ENCODE measurements at regions not wholly inside any gene's neighbourhood (a gene's known extent, or its start where the extent isn't known, plus 50 kb on each side); places are given as distances from the start of the nearest gene placed in this dataset.

DNA sequence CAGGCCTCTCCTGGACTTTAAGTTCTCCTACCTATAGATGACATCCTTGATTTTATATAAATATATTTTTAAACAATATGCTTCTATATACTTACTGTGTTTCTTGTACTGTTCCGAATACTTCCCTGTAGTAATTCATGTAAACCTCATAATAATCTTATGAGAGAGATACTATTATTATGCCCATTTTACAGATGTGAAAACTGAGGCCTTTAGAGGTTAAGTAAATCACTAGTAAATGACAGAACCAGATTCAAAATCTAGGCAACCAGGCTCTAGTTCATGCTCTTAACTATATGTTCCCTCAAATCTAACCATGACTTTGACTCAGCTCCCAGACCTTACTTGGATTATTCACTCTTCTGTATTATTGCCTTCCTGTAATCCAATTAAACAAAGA, 243.0 kb upstream of the NR4A3 start:
- H3K4me3 ChIP-seq = no peak overlapping the region
- no peak for DNase-seq (ENCODE audit: low read depth in 1 of 2, low spot score in 1 of 2)
- no peaks in the 10 kb centered on the region for H3K4me1 ChIP-seq (ENCODE audit: low read depth)
- no peak for TF ChIP-seq CTCF (IDR thresholded peaks at IDR 0.05; ENCODE audit: low read depth, low read length)
- H3K9me3 ChIP-seq (ENCODE audit: low read depth) = no peaks in the 10 kb centered on the region
- no peaks in the 10 kb centered on the region for H3K27me3 ChIP-seq
- no peak overlapping the region for H3K27ac ChIP-seq
- H3K36me3 ChIP-seq = no peaks in the 10 kb centered on the region

DNA sequence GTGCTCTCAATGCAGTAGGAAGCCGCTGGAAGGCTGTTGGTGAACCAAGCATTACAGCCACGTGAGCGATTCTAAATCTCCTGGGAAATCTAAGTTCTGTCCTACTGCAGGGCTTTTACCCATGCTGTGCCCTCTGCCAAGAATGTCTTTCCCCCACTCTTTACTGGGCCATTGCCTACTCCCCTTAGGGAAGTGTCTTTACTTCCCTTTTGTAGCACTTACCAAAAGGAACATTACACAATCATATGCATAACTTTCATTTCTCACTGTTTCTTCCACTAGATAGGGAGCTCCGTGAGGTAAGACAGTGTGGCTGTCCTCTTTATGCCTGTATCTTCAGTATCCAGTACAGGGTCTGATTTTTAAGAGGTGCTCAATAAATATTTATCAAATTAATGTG, 241.7 kb upstream of the NR4A3 start:
- no peak overlapping the region for H3K27ac ChIP-seq
- H3K27me3 ChIP-seq = no peaks in the 10 kb centered on the region
- no peak overlapping the region for H3K4me3 ChIP-seq
- DNase-seq (ENCODE audit: low read depth in 1 of 2, low spot score in 1 of 2) = no peak
- TF ChIP-seq CTCF (IDR thresholded peaks at IDR 0.05; ENCODE audit: low read depth, low read length) = no peak
- H3K9me3 ChIP-seq (ENCODE audit: low read depth) = no peaks in the 10 kb centered on the region
- no peaks in the 10 kb centered on the region for H3K36me3 ChIP-seq
- H3K4me1 ChIP-seq (ENCODE audit: low read depth) = no peaks in the 10 kb centered on the region

GRCh38 chr9:99582814-99583213, 238.9 kb upstream of the NR4A3 start:
- no peak for DNase-seq (ENCODE audit: low read depth in 1 of 2, low spot score in 1 of 2)
- no peak for TF ChIP-seq CTCF (IDR thresholded peaks at IDR 0.05; ENCODE audit: low read depth, low read length)
- no peaks in the 10 kb centered on the region for H3K36me3 ChIP-seq
- H3K9me3 ChIP-seq (ENCODE audit: low read depth) = no peaks in the 10 kb centered on the region
- no peaks in the 10 kb centered on the region for H3K27me3 ChIP-seq
- no peak overlapping the region for H3K4me3 ChIP-seq
- H3K4me1 ChIP-seq (ENCODE audit: low read depth) = no peaks in the 10 kb centered on the region
- no peak overlapping the region for H3K27ac ChIP-seq

DNA sequence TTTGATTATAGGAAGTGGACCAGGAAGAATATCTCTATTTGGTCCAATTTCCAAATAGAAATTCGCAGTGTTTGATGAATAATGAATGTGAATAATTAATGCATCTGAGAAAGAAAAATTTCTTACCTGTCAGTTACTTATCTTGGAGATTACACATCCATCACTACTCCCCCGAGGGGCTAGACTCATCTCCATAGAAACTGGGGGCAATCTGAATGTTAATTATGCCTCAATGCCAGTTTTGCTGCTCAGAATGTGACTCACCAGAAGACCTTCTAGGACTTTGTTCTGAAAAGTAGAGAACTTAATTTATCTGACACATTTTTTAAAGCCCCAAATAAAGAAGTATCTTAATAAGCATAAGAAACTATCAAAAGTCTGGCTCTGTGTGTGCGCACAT, 233.4 kb upstream of the NR4A3 start:
- no peaks in the 10 kb centered on the region for H3K36me3 ChIP-seq
- TF ChIP-seq CTCF (IDR thresholded peaks at IDR 0.05; ENCODE audit: low read depth, low read length) = no peak
- no peak overlapping the region for H3K27ac ChIP-seq
- no peaks in the 10 kb centered on the region for H3K27me3 ChIP-seq
- no peaks in the 10 kb centered on the region for H3K4me1 ChIP-seq (ENCODE audit: low read depth)
- H3K9me3 ChIP-seq (ENCODE audit: low read depth) = no peaks in the 10 kb centered on the region
- DNase-seq (ENCODE audit: low read depth in 1 of 2, low spot score in 1 of 2) = no peak
- H3K4me3 ChIP-seq = no peak overlapping the region

DNA sequence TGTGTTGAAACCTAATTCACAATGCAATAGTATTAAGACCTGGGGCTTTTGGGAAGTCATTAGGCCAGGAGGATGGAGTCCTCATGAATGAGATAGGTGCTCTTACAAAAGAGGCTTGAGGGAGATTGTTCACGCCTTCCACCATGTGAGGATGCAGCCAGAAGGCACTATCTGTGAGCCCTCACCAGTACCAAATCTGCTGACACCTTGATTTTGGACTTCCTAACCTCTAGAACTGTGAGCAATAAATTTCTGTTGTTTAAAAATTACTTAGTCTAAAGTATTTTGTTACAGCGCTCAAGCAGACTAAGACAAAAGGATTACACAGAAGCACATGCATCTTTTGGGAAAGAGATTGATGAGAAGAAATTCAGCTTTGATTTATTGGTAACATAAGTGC, 232.9 kb upstream of the NR4A3 start:
- Histone ChIP-seq H3K9me3 (ENCODE audit: low read depth) (no peaks in the 10 kb centered on the region), H3K4me1 (ENCODE audit: low read depth) (no peaks in the 10 kb centered on the region), H3K4me3 (no peak overlapping the region), H3K27me3 (no peaks in the 10 kb centered on the region), H3K36me3 (no peaks in the 10 kb centered on the region), H3K27ac (no peak overlapping the region)
- DNase-seq (ENCODE audit: low read depth in 1 of 2, low spot score in 1 of 2) = no peak
- no peak for TF ChIP-seq CTCF (IDR thresholded peaks at IDR 0.05; ENCODE audit: low read depth, low read length)

DNA sequence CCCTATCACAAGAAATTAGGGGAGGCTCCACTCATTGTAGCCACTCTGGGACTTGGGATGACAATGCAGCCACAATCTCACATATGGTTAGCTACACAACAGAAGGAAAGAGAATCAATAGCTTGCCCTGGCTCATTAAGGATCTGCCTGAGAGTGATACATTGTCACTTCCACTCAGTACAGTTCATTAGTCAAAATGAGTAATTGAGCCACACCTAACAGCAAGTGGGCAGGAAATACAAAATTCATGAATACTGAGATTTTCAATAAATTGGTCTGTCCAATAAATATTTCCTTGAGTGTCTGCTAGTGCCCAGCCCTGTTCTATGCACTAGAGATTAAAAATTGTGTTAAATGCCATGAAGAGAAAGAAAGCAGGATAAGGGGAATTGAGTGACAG, 231.3 kb upstream of the NR4A3 start:
- no peaks in the 10 kb centered on the region for H3K9me3 ChIP-seq (ENCODE audit: low read depth)
- H3K4me3 ChIP-seq = no peak overlapping the region
- H3K27me3 ChIP-seq = no peaks in the 10 kb centered on the region
- no peak overlapping the region for H3K27ac ChIP-seq
- TF ChIP-seq CTCF (IDR thresholded peaks at IDR 0.05; ENCODE audit: low read depth, low read length) = no peak
- no peak for DNase-seq (ENCODE audit: low read depth in 1 of 2, low spot score in 1 of 2)
- no peaks in the 10 kb centered on the region for H3K36me3 ChIP-seq
- no peaks in the 10 kb centered on the region for H3K4me1 ChIP-seq (ENCODE audit: low read depth)
